ENCODE measurements at regions not wholly inside any gene's neighbourhood (a gene's known extent, or its start where the extent isn't known, plus 50 kb on each side); places are given as distances from the start of the nearest gene placed in this dataset.

DNA sequence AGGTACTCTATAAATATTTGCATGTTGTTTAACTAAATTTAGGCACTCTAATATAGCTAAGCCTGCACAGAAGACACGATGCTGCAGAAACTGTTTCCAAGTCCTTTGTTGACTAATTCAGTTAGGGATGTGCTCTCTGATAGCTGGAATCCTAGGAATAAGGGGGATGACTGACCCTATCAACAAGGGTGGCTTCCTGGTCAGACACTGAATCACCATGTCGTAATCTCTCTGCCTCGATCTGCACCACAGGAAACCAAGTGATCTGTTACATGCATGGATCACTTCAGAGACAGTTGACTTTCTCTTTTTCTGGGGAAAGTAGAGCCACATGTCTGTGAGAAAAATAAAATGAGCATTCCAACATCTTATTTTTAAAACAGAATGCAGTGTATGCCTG is 169.1 kb downstream of the GUCY2F start:
- DNase-seq (ENCODE audit: low spot score): no peak
- in situ Hi-C loops (cut with HindIII; ENCODE audit: low sequenced_read_pairs): no loop called here

DNA sequence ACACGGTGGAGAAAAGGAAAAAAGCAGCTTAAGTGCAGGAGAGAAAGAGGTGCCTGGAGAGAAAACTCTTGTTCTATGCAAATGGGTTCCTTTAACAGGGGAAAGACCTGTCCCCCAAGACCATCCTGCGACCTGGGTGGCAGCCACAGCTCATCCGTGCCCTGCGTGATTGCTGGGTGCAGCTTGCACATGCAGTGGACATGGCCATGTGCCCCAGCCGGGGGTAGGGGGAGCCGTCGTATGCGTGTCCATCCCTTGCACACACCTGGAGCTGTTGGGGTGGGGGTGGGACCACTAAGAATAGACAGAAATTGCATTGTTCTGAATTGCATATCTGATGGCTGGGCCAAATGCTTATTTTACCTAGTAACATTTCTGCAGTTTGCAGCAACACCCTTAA is 171.9 kb downstream of the GUCY2F start:
- in situ Hi-C loops (cut with HindIII; ENCODE audit: low sequenced_read_pairs): no loop called here
- DNase-seq (ENCODE audit: low spot score): no peak

DNA sequence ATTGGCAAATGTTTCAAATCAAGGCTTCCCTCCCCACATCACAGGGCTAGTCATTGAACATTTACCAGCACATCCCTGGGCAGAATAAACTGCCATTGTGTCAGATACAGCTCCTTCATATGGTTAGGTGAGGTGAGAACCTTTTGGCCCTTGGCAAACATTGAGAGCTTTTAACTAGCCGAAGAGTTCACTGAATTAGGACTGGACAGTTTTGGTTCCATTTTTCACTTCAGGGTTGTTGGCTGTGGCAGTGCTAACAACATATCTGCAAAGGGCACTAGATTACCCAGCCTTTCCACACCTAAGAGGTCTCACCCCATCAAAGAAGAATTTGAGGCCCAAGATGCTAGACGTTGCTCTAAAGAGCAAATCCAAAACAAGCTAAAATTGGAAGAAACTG is 180.7 kb downstream of the GUCY2F start:
- DNase-seq (ENCODE audit: low spot score): no peak
- in situ Hi-C loops (cut with HindIII; ENCODE audit: low sequenced_read_pairs): no loop called here

DNA sequence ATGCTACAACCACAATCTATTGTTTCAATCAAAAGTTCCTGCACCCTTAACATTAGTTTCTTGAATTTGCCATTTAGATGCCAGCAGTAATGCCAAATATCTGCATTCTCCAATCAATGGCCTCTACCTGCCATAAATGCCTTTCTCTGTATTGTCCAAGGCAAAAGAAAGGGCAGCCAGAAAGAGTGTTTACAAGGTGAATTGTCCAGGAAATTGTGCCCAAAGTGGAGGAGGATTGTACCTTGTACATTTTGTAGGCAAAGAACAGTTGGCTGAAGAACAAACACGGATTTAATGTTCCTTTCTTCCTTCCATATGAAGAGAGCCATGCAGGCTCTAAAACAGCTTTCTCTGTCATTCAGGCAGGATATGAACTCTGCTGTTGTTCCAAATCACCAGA is 181.5 kb downstream of the GUCY2F start:
- no peak for DNase-seq (ENCODE audit: low spot score)
- in situ Hi-C loops (cut with HindIII; ENCODE audit: low sequenced_read_pairs): no loop called here

DNA sequence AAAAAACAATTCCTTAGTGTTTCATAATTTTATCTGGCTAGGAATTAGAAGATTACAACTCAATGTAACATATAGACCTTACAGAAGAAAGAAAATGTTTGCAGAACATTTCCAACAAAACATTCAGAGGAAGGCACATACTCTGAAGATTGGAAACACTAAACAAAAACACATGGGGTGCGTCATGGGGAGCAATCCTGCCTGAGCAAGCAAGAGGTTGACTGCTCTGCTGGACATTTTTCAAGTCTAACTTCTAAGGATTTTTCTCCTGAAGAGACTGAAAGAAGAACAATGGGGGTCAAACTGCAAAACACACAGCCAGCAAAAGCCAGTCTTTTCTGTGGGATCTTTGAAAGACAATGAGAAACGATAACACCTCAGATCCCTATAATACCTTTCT is 182.8 kb downstream of the GUCY2F start:
- no peak for DNase-seq (ENCODE audit: low spot score)
- in situ Hi-C loops (cut with HindIII; ENCODE audit: low sequenced_read_pairs): no loop called here

DNA sequence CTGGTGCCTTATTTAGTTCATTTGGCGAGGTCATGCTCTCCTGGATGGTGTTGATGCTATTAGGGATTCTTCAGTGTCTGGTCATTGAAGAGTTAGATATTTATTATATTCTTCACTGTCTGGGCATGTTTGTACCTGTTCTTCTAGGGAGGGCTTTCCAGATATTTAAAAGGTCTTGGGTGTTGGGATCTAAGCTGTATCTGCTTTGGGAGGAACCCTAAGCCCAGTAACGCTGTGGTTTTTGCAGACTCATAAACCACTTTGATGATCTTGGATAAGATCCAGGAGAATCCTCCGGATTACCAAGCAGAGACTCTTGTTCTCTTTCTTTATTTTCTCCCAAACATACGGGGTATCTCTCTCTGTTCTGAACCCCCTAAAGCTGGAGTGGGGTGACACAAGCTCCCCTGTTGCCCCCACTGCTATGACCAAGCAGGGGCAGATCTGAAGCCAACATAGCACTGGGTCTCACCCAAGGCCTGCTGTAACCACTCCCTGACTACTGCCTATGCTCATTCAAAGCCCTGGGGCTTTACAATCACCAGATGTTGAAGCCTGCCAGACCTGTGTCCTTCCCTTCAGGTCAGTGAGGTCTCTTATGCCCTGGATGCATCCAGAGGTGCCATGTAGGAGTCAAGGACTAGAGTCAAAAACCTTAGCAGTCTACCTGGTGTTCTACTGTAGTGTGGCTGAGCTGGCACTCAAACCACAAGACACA is 187.6 kb downstream of the GUCY2F start:
- DNase-seq (ENCODE audit: low spot score): no peak
- in situ Hi-C loops (cut with HindIII; ENCODE audit: low sequenced_read_pairs): no loop called here

DNA sequence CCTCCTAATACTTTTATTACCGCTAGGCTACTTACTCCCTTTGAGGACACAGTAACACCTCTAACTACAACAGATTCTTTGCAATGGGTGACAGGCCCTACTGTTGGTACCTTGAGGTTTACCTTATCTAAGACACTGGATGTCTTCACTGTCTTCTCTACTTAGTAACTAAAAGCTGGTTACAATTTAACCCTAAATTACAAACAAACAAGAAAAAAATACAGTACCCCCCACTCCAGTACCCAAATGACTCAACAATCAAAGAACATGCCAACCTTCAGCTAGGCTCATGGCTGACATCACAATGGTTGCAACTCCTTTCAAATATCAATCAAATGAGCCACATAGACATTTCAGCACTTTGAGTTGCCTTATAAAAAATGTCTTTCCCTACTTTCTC is 198.0 kb downstream of the GUCY2F start:
- in situ Hi-C loops (cut with HindIII; ENCODE audit: low sequenced_read_pairs): no loop called here
- no peak for DNase-seq (ENCODE audit: low spot score)

DNA sequence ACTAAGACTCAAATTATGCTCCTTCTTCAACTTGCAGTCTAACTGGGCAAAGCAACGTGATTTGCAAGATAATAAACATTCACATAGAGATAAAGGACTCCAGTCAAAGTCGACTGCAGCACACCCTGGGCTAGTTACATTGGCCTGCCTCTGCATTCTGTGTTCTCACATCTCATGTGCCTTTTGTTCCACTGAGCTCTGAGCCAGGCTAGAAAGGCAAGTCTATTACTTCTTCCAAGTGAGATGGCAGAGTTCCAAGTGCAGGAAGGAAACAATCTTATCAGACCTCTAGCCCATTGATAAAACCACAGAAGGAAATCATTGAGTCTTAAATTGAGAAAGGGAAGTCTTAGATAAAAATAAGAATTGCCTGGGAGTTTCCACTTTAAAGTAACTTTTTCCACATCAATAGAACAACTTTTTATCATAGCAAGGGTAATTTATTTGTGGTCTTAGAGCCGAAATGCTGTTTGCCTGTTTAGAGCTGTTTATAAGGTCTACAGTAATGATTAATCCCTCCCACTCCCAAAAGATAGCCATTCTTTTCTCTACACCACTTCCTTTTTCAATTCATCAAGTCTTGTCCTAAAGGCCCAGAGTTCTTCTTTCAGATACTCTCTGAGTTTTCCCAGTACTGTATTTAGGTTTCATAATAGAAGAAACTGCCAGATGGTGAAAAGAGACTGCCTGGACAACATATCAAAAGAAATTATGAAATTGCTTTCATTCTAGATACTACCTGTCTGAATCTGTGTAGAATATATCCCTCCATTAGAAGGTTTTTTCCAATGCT is 200.2 kb downstream of the GUCY2F start:
- in situ Hi-C loops (cut with HindIII; ENCODE audit: low sequenced_read_pairs): no loop called here
- no peak for DNase-seq (ENCODE audit: low spot score)

DNA sequence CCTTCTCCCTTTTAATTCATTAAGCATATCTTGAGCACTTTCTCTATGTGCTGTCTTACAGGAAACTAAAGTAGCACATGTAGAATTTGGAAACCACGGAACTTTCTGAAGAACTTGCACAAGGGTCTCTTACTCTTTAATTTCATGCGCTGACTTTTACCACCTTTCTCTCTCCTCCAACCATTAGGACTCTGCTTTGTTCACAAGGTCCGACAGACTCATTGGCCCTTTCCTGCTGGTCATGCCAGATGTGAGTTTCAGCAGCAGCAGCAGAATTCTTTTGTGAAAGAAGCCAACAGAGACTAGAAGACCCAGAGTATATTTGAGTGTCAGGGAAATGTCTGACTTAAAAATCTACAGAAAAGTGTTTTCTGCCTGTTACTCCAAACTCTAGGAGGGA is 207.1 kb downstream of the GUCY2F start:
- in situ Hi-C loops (cut with HindIII; ENCODE audit: low sequenced_read_pairs): no loop called here
- DNase-seq (ENCODE audit: low spot score): no peak

DNA sequence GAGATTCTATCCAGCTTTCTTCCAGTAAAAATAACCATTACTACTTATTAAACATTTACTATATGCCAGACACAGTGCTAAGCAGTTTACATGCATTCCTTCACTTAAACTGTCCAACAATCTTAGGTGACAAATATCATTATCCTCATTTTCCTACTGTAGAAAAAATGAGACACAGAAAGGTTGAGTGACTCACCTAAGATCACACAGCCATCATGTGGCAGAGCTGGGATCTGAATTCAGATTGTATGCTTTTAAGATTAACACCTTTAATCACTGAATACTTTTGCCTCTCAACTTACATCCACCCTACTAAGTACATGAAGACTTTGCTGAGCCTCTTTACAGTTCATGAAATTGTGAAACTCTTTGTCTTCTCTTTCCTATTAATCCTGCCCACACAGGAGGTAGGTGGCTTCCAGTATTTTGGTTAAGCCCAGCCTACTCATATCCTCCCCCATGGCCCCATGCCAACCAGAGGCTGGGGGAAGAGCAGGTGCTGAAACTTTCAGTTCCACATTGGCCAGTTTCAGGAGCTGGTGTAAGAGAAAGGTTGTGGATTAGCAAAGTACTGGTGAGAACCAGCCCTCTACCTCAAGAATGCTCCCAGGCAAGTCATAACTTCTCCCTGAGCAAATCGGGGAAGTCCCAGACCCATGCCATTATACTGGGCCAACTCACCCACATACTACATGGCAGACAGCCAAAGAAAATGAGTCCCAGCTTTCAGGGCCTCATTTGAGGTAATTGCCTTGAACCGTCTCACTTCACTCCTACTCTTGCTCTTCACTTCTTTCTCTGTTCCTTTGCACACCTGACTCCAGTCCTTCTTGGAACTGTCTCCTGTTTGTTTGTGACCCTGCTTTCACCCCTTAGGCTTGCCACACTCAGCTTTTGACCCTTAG is 211.1 kb downstream of the GUCY2F start:
- in situ Hi-C loops (cut with HindIII; ENCODE audit: low sequenced_read_pairs): no loop called here

DNA sequence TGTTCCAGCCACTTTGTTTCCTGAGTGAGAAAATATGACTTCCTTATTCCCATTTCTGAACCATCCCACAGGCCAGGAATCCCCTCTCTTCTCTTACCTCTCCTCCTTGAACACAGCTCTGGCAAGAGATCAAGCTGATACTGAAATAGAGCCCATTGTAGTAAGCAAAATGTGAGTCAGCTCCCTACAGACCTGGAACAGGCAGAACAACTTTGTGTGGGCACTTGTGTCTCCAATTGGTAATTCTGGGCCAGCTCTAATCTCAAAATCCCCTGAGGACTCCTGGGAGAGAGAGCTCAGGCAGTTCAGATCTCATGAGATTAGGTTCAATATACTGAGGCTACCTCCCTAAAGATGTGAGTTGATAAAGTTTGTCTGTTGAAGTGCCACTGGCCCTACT is 213.5 kb downstream of the GUCY2F start:
- DNase-seq (ENCODE audit: low spot score): no peak
- in situ Hi-C loops (cut with HindIII; ENCODE audit: low sequenced_read_pairs): no loop called here

More for the DNA sequence above, 211.1 kb downstream of the GUCY2F start:
- no peak for DNase-seq (ENCODE audit: low spot score)

DNA sequence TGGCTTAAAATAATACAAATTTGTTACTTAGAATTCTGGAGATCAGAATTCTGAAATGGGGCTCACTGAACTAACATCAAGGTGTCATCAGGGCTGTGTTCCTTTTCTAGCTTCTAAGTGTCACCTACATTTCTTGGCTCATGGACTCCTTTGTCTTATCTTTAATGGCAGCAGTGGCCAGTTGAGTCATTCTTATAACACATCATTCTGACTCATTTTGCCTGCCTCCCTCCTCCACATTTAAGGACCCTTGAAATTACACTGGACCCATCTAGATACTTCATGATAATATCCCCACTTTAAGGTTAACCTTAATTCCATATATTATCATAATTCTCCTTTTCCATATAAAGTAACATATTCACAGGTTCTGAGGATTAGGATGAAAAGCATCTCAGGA is 215.9 kb downstream of the GUCY2F start:
- no peak for DNase-seq (ENCODE audit: low spot score)
- in situ Hi-C loops (cut with HindIII; ENCODE audit: low sequenced_read_pairs): no loop called here

DNA sequence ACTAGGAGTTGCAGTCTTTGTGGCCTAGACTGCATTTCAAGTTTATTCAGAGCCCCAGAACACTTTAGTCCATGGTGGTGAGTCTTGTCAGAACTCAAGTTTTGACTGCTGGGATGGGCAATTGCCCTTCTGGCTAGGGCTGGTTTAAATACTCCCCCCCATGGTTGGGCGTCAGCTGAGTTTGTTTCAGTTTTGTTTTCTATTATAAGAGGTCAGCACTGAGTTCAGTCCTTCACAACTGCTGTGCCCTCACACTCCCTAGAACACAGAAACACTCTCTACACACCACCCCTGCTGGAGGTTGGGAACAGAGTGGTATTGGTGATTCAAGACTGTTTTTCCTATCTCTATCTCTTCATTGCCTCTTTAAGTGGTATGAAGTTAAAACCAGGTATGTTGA is 217.0 kb downstream of the GUCY2F start:
- DNase-seq (ENCODE audit: low spot score): no peak
- in situ Hi-C loops (cut with HindIII; ENCODE audit: low sequenced_read_pairs): no loop called here

DNA sequence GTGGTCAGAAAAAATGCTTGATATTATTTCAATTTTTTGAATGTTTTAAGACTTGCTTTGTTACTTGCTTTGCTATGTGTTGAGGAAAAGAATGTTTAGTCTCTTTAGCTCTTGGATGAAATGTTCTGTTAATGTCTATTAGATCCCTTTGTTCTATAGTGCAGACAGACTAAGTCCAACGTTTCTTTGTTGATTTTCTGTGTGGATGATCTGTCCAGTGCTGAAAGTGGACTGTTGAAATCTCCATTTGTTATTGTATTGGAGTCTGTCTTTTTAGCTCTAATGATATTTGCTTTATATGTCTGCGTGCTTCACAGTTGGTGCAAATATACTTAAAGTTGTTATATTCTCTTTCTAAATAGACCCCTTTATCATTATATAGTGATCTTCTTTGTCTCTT is 220.6 kb downstream of the GUCY2F start:
- DNase-seq (ENCODE audit: low spot score): no peak
- in situ Hi-C loops (cut with HindIII; ENCODE audit: low sequenced_read_pairs): no loop called here

DNA sequence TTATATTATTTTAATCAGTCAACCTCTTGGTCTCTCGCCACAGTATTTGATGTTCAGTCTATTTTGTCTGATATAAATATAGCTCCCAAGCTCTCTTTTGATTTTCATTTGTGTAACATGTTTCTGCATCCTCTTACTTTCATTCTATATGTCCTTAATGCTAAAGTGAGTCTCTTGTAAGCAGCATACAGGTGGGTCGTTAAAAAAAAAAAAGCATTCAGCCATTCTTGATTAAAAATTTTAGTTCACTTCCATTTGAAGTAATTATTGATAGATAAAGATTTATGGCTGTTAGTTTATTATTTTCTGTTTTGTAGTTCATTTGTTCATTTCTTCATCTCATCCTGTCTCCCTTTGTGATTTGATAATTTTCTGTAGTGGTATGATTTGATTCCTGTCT is 229.1 kb downstream of the GUCY2F start:
- in situ Hi-C loops (cut with HindIII; ENCODE audit: low sequenced_read_pairs): no loop called here
- DNase-seq (ENCODE audit: low spot score): no peak

DNA sequence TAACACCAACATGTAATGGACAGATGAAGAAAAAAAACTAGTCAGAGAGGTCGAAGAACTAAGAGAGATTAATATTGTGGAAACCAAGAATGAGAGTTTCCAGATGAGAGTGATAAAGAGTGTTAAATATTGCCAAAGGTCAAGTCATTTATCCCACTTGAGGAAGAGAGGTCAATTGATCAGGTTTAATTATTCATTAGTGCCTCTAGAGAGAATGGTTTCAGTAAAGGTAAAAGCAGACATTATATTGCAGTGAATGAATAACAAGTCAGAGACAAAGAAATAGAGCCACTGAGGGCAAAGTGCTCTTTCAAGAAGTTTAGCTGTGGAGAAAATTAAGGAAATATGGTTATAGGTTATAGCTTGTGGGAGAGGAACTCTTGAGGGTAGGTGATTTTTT is 263.1 kb downstream of the GUCY2F start:
- in situ Hi-C loops (cut with HindIII; ENCODE audit: low sequenced_read_pairs): no loop called here
- no peak for DNase-seq (ENCODE audit: low spot score)

DNA sequence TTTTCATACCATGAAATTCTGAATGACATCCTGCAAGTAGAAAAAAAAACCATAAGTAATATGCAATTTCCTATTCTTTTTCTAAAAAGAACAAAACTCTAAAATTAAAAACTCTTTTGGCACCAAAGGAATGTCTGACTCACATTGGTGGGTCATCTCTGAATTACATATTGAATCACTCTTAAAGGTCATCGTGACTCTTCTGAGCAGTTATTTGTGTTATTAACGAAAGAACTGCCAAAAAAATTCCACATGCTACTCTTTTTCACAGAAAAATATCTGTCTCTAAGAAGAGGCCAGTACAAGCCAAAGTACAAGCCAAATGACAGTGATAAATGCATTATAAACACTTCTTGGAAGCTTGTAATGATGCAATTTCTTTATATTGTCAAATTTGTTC is 282.2 kb downstream of the GUCY2F start:
- in situ Hi-C loops (cut with HindIII; ENCODE audit: low sequenced_read_pairs): no loop called here
- no peak for DNase-seq (ENCODE audit: low spot score)

DNA sequence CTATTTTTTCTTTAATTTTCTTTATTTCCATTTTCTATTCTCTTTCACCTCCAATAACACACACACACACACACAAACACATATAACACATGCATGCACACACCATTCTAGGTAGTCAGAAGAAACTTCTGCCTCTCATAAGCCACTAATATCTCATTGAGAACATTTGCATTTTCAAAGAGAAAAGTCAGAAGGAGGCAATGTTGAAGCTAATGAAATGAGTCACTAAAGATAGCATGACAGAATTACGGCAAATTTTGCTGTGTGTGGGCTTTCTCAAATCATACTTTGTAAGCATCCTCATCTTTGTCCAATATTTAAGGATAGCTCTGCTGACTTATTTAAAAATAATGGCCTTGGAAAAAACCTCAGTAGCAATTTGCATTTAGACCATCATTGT is 291.3 kb downstream of the GUCY2F start:
- DNase-seq (ENCODE audit: low spot score): no peak
- in situ Hi-C loops (cut with HindIII; ENCODE audit: low sequenced_read_pairs): no loop called here

DNA sequence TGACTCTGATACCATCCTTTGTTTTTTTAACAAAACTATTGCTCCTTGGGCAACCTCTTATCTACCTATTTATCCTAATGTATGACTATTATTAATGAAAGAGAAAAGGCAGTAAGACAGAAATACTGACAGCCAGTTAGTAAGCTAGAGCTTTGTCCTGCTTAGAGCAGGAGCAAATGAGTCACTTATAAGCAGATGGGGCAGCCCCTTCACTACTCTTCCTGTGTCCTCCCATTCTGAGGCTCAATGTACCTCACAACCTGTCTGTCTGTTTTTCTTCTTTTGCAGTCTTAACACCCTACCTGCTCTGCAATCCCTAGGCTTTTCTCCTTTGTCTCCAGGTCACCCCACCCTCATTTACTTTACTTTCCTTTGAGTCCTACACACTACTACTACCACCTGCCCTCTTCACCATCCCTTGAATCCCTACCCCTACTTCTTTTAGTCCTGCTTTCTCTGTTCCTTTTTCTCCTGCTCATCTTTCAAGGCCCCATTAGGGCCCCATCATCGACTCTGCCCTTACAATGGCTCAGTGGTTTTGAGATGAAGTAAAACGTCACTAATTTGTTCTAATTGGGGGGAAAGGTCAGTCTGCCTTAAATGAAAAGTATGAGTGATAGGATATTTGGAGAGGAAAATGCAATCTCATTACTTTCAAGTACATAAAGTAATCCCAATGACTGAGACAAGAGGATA is 294.3 kb downstream of the GUCY2F start:
- DNase-seq (ENCODE audit: low spot score): no peak
- in situ Hi-C loops (cut with HindIII; ENCODE audit: low sequenced_read_pairs): no loop called here

Measured in G401 (cell line).